SK-N-SH (cell line): ENCODE measurements at regions not wholly inside any gene's neighbourhood (a gene's known extent, or its start where the extent isn't known, plus 50 kb on each side); places are given as distances from the start of the nearest gene placed in this dataset.

Experiments used
- CTCF ChIA-PET: fragments of 300-600, 350-600 bp; formaldehyde crosslinking; extraction: SDS; loops from one replicate; lab custom pipeline; 2021; lab: Yijun Ruan, JAX
- POLR2A ChIA-PET: fragments of 350-600 bp; sonication (Branson Sonifier 250); formaldehyde crosslinking; extraction: SDS; loops from one replicate; lab custom pipeline; 2020; ENCODE audit warnings: antibody characterized with exemption, inconsistent platforms; lab: Yijun Ruan, JAX
- DNase-seq: peaks from one replicate; pipeline ENCODE4 v3.0.0; 2012
- H2AFZ ChIP-seq: fragments of 200-600 bp; sonication (generic); 2 replicates; pipeline ENCODE4 v1.8.1; 2016; ENCODE audit warnings: antibody characterized with exemption, mild to moderate bottlenecking, low read depth
- H3F3A ChIP-seq: fragments of 200-600 bp; sonication (generic); replicated peaks from 2 replicates; pipeline ENCODE3; 2016; ENCODE audit warnings: antibody characterized with exemption, mild to moderate bottlenecking; ENCODE audit not compliant: insufficient read depth
- H3K27ac ChIP-seq, 2 experiments: fragments of 200-500 bp in 1 of 2; fragments of 200-600 bp in 1 of 2; sonication (Bioruptor generic) in 1 of 2; sonication (generic), shearing (Covaris generic) in 1 of 2; 2 replicates each; pipeline versions ENCODE4 v1.5.1 to v1.6.1; 2014 to 2016; ENCODE audit warnings: low read depth in 2 of 2, inconsistent platforms in 1 of 2, low read length in 1 of 2, mild to moderate bottlenecking in 1 of 2, mixed read lengths in 1 of 2
- H3K27me3 ChIP-seq: fragments of 200-600 bp; sonication (generic), shearing (Covaris generic); 2 replicates; pipeline ENCODE4 v1.6.1; 2016; ENCODE audit warnings: mixed run types; ENCODE audit not compliant: insufficient read depth
- H3K36me3 ChIP-seq, 2 experiments: fragments of 200-500 bp in 1 of 2; fragments of 200-600 bp in 1 of 2; sonication (Bioruptor generic) in 1 of 2; sonication (generic) in 1 of 2; replicated peaks in 1 of 2; 2 replicates each; pipeline versions ENCODE3 to v1.5.1; 2014 to 2016; ENCODE audit warnings: low read length in 1 of 2, mild to moderate bottlenecking in 1 of 2; ENCODE audit not compliant: insufficient read depth in 2 of 2, control insufficient read depth in 1 of 2
- H3K4me1 ChIP-seq, 2 experiments: fragments of 200-500 bp in 1 of 2; fragments of 200-600 bp in 1 of 2; sonication (Bioruptor generic) in 1 of 2; sonication (generic), shearing (Covaris generic) in 1 of 2; 2 replicates each; pipeline versions ENCODE4 v1.5.1 to v1.6.1; 2014 to 2016; ENCODE audit warnings: low read depth in 1 of 2, low read length in 1 of 2, mixed run types in 1 of 2; ENCODE audit not compliant: insufficient read depth in 2 of 2, control insufficient read depth in 1 of 2
- H3K4me2 ChIP-seq: fragments of 200-600 bp; sonication (generic), shearing (Covaris generic); 2 replicates; pipeline ENCODE4 v1.6.1; 2017; ENCODE audit warnings: mixed run types
- H3K4me3 ChIP-seq, 2 experiments: fragments of 200-500 bp in 1 of 2; fragments of 200-600 bp in 1 of 2; sonication (Bioruptor generic) in 1 of 2; sonication (generic), shearing (Covaris generic) in 1 of 2; 2 replicates each; pipeline versions ENCODE4 v1.5.1 to v1.8.1; 2014 to 2016; ENCODE audit warnings: low read depth in 2 of 2, inconsistent platforms in 1 of 2, low read length in 1 of 2, mild to moderate bottlenecking in 1 of 2, mixed read lengths in 1 of 2, moderate library complexity in 1 of 2
- H3K79me2 ChIP-seq: fragments of 200-600 bp; sonication (generic); 2 replicates; pipeline ENCODE4 v1.8.1; 2017; ENCODE audit warnings: mild to moderate bottlenecking; ENCODE audit not compliant: insufficient read depth
- H3K9ac ChIP-seq: fragments of 200-600 bp; sonication (generic); 2 replicates; pipeline ENCODE4 v1.6.1; 2017; ENCODE audit warnings: mixed run types
- H3K9me2 ChIP-seq: fragments of 200-600 bp; sonication (generic); 2 replicates; pipeline ENCODE4 v1.6.1; 2017; ENCODE audit warnings: mixed run types
- H3K9me3 ChIP-seq: fragments of 200-600 bp; sonication (generic); 2 replicates; pipeline ENCODE4 v1.6.1; 2017; ENCODE audit warnings: mixed run types, mild to moderate bottlenecking, moderate library complexity
- H4K20me1 ChIP-seq: fragments of 200-600 bp; sonication (generic); 2 replicates; pipeline ENCODE4 v1.6.1; 2017; ENCODE audit warnings: mild to moderate bottlenecking, mixed run types; ENCODE audit not compliant: insufficient read depth
- ELF1 ChIP-seq: IDR thresholded peaks from 2 replicates; pipeline ENCODE4 v1.4.0; 2012
- FOSL2 ChIP-seq: IDR thresholded peaks from 2 replicates; pipeline ENCODE4 v1.4.0; 2012; ENCODE audit warnings: low read depth, mild to moderate bottlenecking, moderate library complexity, borderline replicate concordance
- FOXM1 ChIP-seq: IDR thresholded peaks from 2 replicates; pipeline ENCODE4 v1.4.0; 2012; ENCODE audit warnings: low read depth, mild to moderate bottlenecking
- MAX ChIP-seq: IDR thresholded peaks from 2 replicates; pipeline ENCODE4 v1.4.0; 2012; ENCODE audit warnings: low read depth
- MXI1 ChIP-seq: IDR thresholded peaks from 2 replicates; pipeline ENCODE4 v1.6.1; 2012; ENCODE audit warnings: mild to moderate bottlenecking, low read depth, low read length, improper control_type of control experiment
- NFIC ChIP-seq: IDR thresholded peaks from 2 replicates; pipeline ENCODE4 v1.4.0; 2012; ENCODE audit warnings: borderline replicate concordance
- POLR2AphosphoS5 ChIP-seq: IDR thresholded peaks from 2 replicates; pipeline ENCODE4 v1.6.1; 2012; ENCODE audit warnings: low read depth, low read length
- RFX5 ChIP-seq: IDR thresholded peaks from 2 replicates; pipeline ENCODE4 v1.6.1; 2012; ENCODE audit warnings: mild to moderate bottlenecking, improper control_type of control experiment, low read length
- RXRA ChIP-seq: IDR thresholded peaks from 2 replicates; pipeline ENCODE4 v1.4.0; 2012; ENCODE audit warnings: low read depth, mild to moderate bottlenecking, borderline replicate concordance
- SMC3 ChIP-seq: IDR thresholded peaks from 2 replicates; pipeline ENCODE4 v1.6.1; 2012; ENCODE audit warnings: low read depth, low read length, improper control_type of control experiment
- TAF1 ChIP-seq: IDR thresholded peaks from 2 replicates; pipeline ENCODE4 v1.6.1; 2012; ENCODE audit warnings: low read depth, mild to moderate bottlenecking, low read length, moderate library complexity, borderline replicate concordance
- USF1 ChIP-seq: IDR thresholded peaks from 2 replicates; pipeline ENCODE4 v1.4.0; 2012; ENCODE audit warnings: low read depth, borderline replicate concordance
- YY1 ChIP-seq: IDR thresholded peaks from 2 replicates; pipeline ENCODE4 v1.4.0; 2012; ENCODE audit warnings: low read depth, mild to moderate bottlenecking
- WGBS: methylation state at CpG from one replicate; pipeline ENCODE4 v1.1.6; 2017; ENCODE audit warnings: low lambda C conversion rate; 5-methylcytosine and 5-hydroxymethylcytosine counted together
- TF ChIP-seq, protein P1 (sequence below): IDR thresholded peaks from 2 replicates; pipeline ENCODE4 v1.6.1; 2012; ENCODE audit warnings: mild to moderate bottlenecking, low read depth, low read length, moderate library complexity
- TF ChIP-seq, protein P2 (sequence below): fragments of 150-350 bp; IDR thresholded peaks from 2 replicates; pipeline ENCODE4 v1.6.1; 2017; ENCODE audit warnings: antibody characterized with exemption, low read length, low read depth, borderline replicate concordance

GRCh38 chr4:114458728-114459127, 139.9 kb upstream of the UGT8 start:
- Histone ChIP-seq H3F3A (no peaks in the 10 kb centered on the region), H3K27me3 (no peaks in the 10 kb centered on the region)

More at GRCh38 chr4:114458728-114459127, 139.9 kb upstream of the UGT8 start:
- Histone ChIP-seq H3K36me3 (no peaks in the 10 kb centered on the region), H2AFZ (no peak overlapping the region), H3K79me2 (no peaks in the 10 kb centered on the region), H3K4me1 (no peaks in the 10 kb centered on the region), H3K9me3 (no peaks in the 10 kb centered on the region), H3K9me2 (no peaks in the 10 kb centered on the region), H3K4me2 (no peak overlapping the region), H3K9ac (no peak overlapping the region), H3K4me3 (no peak overlapping the region), H3K27ac (no peak overlapping the region)
- POLR2A ChIA-PET, result no interaction called here
- no peak for TF ChIP-seq RXRA
- no peak for TF ChIP-seq POLR2AphosphoS5
- TF ChIP-seq MXI1, result no peak
- no peak for TF ChIP-seq FOSL2
- no peak for TF ChIP-seq NFIC
- no peak for TF ChIP-seq YY1
- TF ChIP-seq RFX5, result no peak
- TF ChIP-seq, protein P1, sequence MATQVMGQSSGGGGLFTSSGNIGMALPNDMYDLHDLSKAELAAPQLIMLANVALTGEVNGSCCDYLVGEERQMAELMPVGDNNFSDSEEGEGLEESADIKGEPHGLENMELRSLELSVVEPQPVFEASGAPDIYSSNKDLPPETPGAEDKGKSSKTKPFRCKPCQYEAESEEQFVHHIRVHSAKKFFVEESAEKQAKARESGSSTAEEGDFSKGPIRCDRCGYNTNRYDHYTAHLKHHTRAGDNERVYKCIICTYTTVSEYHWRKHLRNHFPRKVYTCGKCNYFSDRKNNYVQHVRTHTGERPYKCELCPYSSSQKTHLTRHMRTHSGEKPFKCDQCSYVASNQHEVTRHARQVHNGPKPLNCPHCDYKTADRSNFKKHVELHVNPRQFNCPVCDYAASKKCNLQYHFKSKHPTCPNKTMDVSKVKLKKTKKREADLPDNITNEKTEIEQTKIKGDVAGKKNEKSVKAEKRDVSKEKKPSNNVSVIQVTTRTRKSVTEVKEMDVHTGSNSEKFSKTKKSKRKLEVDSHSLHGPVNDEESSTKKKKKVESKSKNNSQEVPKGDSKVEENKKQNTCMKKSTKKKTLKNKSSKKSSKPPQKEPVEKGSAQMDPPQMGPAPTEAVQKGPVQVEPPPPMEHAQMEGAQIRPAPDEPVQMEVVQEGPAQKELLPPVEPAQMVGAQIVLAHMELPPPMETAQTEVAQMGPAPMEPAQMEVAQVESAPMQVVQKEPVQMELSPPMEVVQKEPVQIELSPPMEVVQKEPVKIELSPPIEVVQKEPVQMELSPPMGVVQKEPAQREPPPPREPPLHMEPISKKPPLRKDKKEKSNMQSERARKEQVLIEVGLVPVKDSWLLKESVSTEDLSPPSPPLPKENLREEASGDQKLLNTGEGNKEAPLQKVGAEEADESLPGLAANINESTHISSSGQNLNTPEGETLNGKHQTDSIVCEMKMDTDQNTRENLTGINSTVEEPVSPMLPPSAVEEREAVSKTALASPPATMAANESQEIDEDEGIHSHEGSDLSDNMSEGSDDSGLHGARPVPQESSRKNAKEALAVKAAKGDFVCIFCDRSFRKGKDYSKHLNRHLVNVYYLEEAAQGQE, result no peak
- TF ChIP-seq, protein P2, sequence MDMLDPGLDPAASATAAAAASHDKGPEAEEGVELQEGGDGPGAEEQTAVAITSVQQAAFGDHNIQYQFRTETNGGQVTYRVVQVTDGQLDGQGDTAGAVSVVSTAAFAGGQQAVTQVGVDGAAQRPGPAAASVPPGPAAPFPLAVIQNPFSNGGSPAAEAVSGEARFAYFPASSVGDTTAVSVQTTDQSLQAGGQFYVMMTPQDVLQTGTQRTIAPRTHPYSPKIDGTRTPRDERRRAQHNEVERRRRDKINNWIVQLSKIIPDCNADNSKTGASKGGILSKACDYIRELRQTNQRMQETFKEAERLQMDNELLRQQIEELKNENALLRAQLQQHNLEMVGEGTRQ, result no peak
- TF ChIP-seq SMC3, result no peak
- TF ChIP-seq USF1, result no peak
- no peak for TF ChIP-seq TAF1
- TF ChIP-seq ELF1, result no peak
- TF ChIP-seq FOXM1, result no peak
- TF ChIP-seq MAX, result no peak
- TF ChIP-seq, all 33 proteins: peak for 0
- WGBS, result 0% methylated on average over 2 of the region's 2 CpGs
- DNase-seq, result no peak
- no peaks in the 10 kb centered on the region for H4K20me1 ChIP-seq
- CTCF ChIA-PET, result no interaction called here
